Omental fat pad (tissue), 3 donors: ENCODE measurements at regions not wholly inside any gene's neighbourhood (a gene's known extent, or its start where the extent isn't known, plus 50 kb on each side); places are given as distances from the start of the nearest gene placed in this dataset.

Experiments
- ATAC-seq: fragments of 150-250 bp; one replicate; pipeline ENCODE4 v1.9.1; 2016; ENCODE audit warnings: mild to moderate bottlenecking, moderate library complexity; ENCODE audit not compliant: low FRiP score
- DNase-seq: peaks from one replicate; pipeline ENCODE4 v3.0.0-alpha.2; 2019; ENCODE audit warnings: low spot score
- TF ChIP-seq, protein P1 (sequence below), 3 donors: fragments of 450-650 bp; IDR thresholded peaks; one replicate each; pipeline ENCODE4 v1.5.1; 2016 to 2017; ENCODE audit warnings: antibody characterized with exemption in 3 of 3, mild to moderate bottlenecking in 3 of 3, moderate library complexity in 2 of 3

GRCh38 chr7:106520962-106521514 lies 139.9 kb downstream of the CCDC71L start:
- TF ChIP-seq, protein P1, sequence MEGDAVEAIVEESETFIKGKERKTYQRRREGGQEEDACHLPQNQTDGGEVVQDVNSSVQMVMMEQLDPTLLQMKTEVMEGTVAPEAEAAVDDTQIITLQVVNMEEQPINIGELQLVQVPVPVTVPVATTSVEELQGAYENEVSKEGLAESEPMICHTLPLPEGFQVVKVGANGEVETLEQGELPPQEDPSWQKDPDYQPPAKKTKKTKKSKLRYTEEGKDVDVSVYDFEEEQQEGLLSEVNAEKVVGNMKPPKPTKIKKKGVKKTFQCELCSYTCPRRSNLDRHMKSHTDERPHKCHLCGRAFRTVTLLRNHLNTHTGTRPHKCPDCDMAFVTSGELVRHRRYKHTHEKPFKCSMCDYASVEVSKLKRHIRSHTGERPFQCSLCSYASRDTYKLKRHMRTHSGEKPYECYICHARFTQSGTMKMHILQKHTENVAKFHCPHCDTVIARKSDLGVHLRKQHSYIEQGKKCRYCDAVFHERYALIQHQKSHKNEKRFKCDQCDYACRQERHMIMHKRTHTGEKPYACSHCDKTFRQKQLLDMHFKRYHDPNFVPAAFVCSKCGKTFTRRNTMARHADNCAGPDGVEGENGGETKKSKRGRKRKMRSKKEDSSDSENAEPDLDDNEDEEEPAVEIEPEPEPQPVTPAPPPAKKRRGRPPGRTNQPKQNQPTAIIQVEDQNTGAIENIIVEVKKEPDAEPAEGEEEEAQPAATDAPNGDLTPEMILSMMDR (IDR thresholded peaks at IDR 0.05), result no peak
- ATAC-seq (no peak), DNase-seq (no peak)

GRCh38 chr7:106518967-106519366 lies 142.0 kb downstream of the CCDC71L start:
- TF ChIP-seq, protein P1 (IDR thresholded peaks at IDR 0.05), result no peak
- no peak for DNase-seq
- ATAC-seq, result no peak

DNA sequence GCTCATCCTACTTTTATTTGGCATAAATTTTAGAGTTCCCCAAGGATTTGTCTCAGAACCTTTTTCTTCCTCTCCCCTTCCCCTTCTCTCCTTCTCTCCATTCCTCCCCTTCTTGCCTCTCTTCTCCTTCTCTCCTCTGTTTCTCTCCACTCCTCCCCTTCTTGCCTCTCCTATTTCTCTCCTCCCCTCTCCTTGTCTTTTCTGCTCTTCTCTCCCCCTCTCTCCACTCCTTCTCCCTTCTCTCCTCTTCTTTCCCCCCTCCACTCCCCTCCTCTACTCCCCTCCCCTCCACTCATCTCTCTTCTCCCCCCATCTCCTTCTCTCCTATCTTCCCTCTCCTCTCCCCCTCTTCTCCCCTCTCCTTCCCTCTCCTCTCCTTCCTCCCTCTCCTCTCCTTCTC lies 142.7 kb downstream of the CCDC71L start:
- DNase-seq (no peak), ATAC-seq (no peak)
- TF ChIP-seq, protein P1 (IDR thresholded peaks at IDR 0.05), result no peak

- ATAC-seq (no peak), DNase-seq (no peak)
- TF ChIP-seq, protein P1 (IDR thresholded peaks at IDR 0.05), result no peak
Measured at GRCh38 chr7:106517508-106517907, 143.4 kb downstream of the CCDC71L start.

GRCh38 chr7:106515321-106515720 lies 145.6 kb downstream of the CCDC71L start:
- TF ChIP-seq, protein P1 (IDR thresholded peaks at IDR 0.05), result no peak
- ATAC-seq (no peak), DNase-seq (no peak)

- ATAC-seq (no peak), DNase-seq (no peak)
- TF ChIP-seq, protein P1 (IDR thresholded peaks at IDR 0.05), result no peak
Measured at GRCh38 chr7:106514881-106515280, 146.1 kb downstream of the CCDC71L start.

DNA sequence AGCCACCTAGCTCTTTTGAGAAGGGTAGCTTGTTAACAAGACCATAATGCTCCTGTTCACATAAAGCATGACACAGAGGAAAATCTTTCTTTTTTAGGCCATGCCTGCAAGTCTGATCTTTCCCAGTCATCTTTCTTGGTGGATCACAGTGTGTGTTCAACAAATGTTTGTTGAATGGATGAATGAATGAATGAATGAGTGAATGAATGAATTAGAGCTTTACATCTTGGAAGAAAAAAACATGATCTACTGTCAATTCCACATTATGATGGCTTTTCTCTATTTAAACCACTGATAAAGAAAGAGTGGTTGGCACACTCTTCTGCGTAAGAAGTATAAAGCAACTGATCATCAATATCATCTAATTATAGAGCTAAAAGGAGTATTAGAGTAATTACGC lies 148.7 kb downstream of the CCDC71L start:
- ATAC-seq (no peak), DNase-seq (no peak)
- TF ChIP-seq, protein P1 (IDR thresholded peaks at IDR 0.05), result no peak
